ENCODE measurements at regions not wholly inside any gene's neighbourhood (a gene's known extent, or its start where the extent isn't known, plus 50 kb on each side); places are given as distances from the start of the nearest gene placed in this dataset.

DNA sequence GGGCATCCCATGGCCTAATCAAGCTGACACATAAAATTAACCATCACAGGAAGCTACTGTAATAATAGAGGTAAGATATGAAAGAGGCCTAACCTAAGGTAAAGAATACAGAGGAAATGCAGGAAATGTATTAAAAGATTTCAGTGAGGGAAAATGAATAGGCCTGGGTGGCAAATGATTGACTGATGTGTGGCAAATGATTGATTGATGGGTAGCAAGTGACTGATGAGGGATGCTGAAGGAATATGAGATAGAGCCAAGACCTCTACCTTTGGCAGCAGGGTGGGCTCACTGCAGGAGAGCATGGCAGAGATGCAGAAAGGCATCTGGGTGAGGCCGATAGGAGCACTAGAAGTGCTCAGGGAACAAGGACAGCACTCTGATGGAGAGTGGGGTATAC lies 172.9 kb downstream of the KCTD12 start:
- no peak for TF ChIP-seq POLR2A (IDR thresholded peaks at IDR 0.05; ENCODE audit: low read depth, low read length)
- no peak for TF ChIP-seq POU2F2 (IDR thresholded peaks at IDR 0.05; ENCODE audit: low read depth, low read length)
- no peak for TF ChIP-seq PAX5 (IDR thresholded peaks at IDR 0.05; ENCODE audit: insufficient read depth, low read length, severe bottlenecking)
- DNase-seq (ENCODE audit: insufficient read length, low spot score): no peak
- no peak for FAIRE-seq

DNA sequence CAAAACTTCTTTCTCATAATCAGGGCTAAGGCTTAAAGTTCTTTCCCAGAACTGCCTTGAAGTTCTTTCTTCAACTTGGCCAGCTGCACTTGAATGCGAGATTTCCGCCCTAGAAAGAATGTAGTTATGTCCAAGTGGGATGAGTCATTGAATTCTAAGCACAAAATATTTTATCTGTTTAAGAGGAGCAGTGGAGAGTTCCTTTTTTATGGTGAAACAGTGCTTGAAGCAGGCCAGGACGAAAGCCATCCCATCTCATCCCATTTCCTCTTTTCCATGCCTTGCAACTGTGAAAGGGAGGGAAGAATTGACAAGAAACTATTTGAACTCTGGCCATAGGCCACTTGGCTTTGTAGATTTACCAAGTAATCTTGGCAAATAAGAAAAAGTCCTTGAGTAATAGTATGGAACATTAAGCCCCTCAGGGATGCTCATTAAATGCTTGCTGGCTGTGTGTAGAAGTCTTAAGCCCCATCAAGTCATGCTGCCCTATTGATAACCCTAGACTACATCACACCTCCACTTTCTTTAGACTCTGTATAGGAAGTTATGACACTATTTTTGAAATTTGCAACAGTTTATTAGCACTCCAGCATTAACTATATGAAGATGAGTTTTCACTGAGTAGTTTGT lies 174.5 kb downstream of the KCTD12 start:
- FAIRE-seq: no peak
- no peak for DNase-seq (ENCODE audit: insufficient read length, low spot score)

GRCh38 chr13:76709851-76710250 lies 176.4 kb downstream of the KCTD12 start:
- no peak for TF ChIP-seq POLR2AphosphoS5 (IDR thresholded peaks at IDR 0.05; ENCODE audit: low read depth, low read length)
- no peak for TF ChIP-seq PAX5 (IDR thresholded peaks at IDR 0.05; ENCODE audit: insufficient read depth, low read length, severe bottlenecking)
- TF ChIP-seq POU2F2 (IDR thresholded peaks at IDR 0.05; ENCODE audit: low read depth, low read length): no peak
- no peak for TF ChIP-seq SPI1 (IDR thresholded peaks at IDR 0.05; ENCODE audit: low read depth, low read length)
- no peak for TF ChIP-seq TAF1 (IDR thresholded peaks at IDR 0.05; ENCODE audit: low read depth, low read length)
- TF ChIP-seq POLR2A (IDR thresholded peaks at IDR 0.05; ENCODE audit: low read depth, low read length): no peak

More for the DNA sequence above, 174.5 kb downstream of the KCTD12 start:
- no peak for TF ChIP-seq TAF1 (IDR thresholded peaks at IDR 0.05; ENCODE audit: low read depth, low read length)
- no peak for TF ChIP-seq POU2F2 (IDR thresholded peaks at IDR 0.05; ENCODE audit: low read depth, low read length)
- TF ChIP-seq POLR2A (IDR thresholded peaks at IDR 0.05; ENCODE audit: low read depth, low read length): no peak
- TF ChIP-seq POLR2AphosphoS5 (IDR thresholded peaks at IDR 0.05; ENCODE audit: low read depth, low read length): no peak
- TF ChIP-seq SPI1 (IDR thresholded peaks at IDR 0.05; ENCODE audit: low read depth, low read length): no peak
- TF ChIP-seq PAX5 (IDR thresholded peaks at IDR 0.05; ENCODE audit: insufficient read depth, low read length, severe bottlenecking): no peak

DNA sequence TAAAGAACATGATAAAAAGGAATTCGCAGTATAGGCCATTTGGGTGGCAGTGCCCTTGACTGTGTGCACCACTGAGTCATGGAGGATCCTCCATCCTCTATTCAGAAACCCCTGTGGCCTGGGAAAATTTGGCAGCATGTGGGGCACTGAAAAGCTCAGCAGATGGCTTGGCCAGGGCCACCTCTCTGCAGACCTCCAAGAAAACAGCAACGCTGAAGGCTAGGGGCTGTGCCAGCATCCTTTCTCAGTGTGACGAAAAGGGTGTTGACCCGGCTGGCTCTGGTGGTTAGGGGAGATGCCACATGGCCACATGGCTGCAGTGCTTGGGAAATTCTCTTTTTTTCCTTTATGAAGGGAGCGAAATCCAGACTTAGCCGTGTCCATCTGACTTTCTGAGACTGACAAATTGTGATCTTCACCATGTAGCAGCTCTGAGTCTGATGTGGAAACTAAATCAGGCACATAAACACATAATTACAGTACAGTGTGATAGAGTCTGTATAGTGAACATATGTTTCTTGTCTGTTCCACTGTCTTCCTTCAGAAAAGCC lies 178.0 kb downstream of the KCTD12 start:
- no peak for DNase-seq (ENCODE audit: insufficient read length, low spot score)
- FAIRE-seq: no peak
- TF ChIP-seq POU2F2 (IDR thresholded peaks at IDR 0.05; ENCODE audit: low read depth, low read length): no peak
- no peak for TF ChIP-seq POLR2A (IDR thresholded peaks at IDR 0.05; ENCODE audit: low read depth, low read length)
- TF ChIP-seq PAX5 (IDR thresholded peaks at IDR 0.05; ENCODE audit: insufficient read depth, low read length, severe bottlenecking): no peak
- no peak for TF ChIP-seq POLR2AphosphoS5 (IDR thresholded peaks at IDR 0.05; ENCODE audit: low read depth, low read length)
- TF ChIP-seq TAF1 (IDR thresholded peaks at IDR 0.05; ENCODE audit: low read depth, low read length): no peak
- no peak for TF ChIP-seq SPI1 (IDR thresholded peaks at IDR 0.05; ENCODE audit: low read depth, low read length)

More at GRCh38 chr13:76709851-76710250, 176.4 kb downstream of the KCTD12 start:
- FAIRE-seq (no peak), DNase-seq (ENCODE audit: insufficient read length, low spot score) (no peak)

GRCh38 chr13:76707360-76707759 lies 178.8 kb downstream of the KCTD12 start:
- no peak for FAIRE-seq
- TF ChIP-seq POLR2A (IDR thresholded peaks at IDR 0.05; ENCODE audit: low read depth, low read length): no peak
- TF ChIP-seq TAF1 (IDR thresholded peaks at IDR 0.05; ENCODE audit: low read depth, low read length): no peak
- TF ChIP-seq PAX5 (IDR thresholded peaks at IDR 0.05; ENCODE audit: insufficient read depth, low read length, severe bottlenecking): no peak
- no peak for TF ChIP-seq SPI1 (IDR thresholded peaks at IDR 0.05; ENCODE audit: low read depth, low read length)
- no peak for TF ChIP-seq POLR2AphosphoS5 (IDR thresholded peaks at IDR 0.05; ENCODE audit: low read depth, low read length)
- TF ChIP-seq POU2F2 (IDR thresholded peaks at IDR 0.05; ENCODE audit: low read depth, low read length): no peak
- no peak for DNase-seq (ENCODE audit: insufficient read length, low spot score)

- no peak for TF ChIP-seq TAF1 (IDR thresholded peaks at IDR 0.05; ENCODE audit: low read depth, low read length)
- TF ChIP-seq PAX5 (IDR thresholded peaks at IDR 0.05; ENCODE audit: insufficient read depth, low read length, severe bottlenecking): no peak
- TF ChIP-seq POLR2A (IDR thresholded peaks at IDR 0.05; ENCODE audit: low read depth, low read length): no peak
- TF ChIP-seq POLR2AphosphoS5 (IDR thresholded peaks at IDR 0.05; ENCODE audit: low read depth, low read length): no peak
- TF ChIP-seq POU2F2 (IDR thresholded peaks at IDR 0.05; ENCODE audit: low read depth, low read length): no peak
- TF ChIP-seq SPI1 (IDR thresholded peaks at IDR 0.05; ENCODE audit: low read depth, low read length): no peak
- DNase-seq (ENCODE audit: insufficient read length, low spot score) (no peak), FAIRE-seq (no peak)
These were observed 182.4 kb downstream of the KCTD12 start for GRCh38 chr13:76703621-76704288.

GRCh38 chr13:76703216-76703615 lies 183.0 kb downstream of the KCTD12 start:
- DNase-seq (ENCODE audit: insufficient read length, low spot score): no peak
- TF ChIP-seq POU2F2 (IDR thresholded peaks at IDR 0.05; ENCODE audit: low read depth, low read length) (no peak), POLR2AphosphoS5 (IDR thresholded peaks at IDR 0.05; ENCODE audit: low read depth, low read length) (no peak), POLR2A (IDR thresholded peaks at IDR 0.05; ENCODE audit: low read depth, low read length) (no peak), PAX5 (IDR thresholded peaks at IDR 0.05; ENCODE audit: insufficient read depth, low read length, severe bottlenecking) (no peak), TAF1 (IDR thresholded peaks at IDR 0.05; ENCODE audit: low read depth, low read length) (no peak), SPI1 (IDR thresholded peaks at IDR 0.05; ENCODE audit: low read depth, low read length) (no peak)
- FAIRE-seq: no peak

DNA sequence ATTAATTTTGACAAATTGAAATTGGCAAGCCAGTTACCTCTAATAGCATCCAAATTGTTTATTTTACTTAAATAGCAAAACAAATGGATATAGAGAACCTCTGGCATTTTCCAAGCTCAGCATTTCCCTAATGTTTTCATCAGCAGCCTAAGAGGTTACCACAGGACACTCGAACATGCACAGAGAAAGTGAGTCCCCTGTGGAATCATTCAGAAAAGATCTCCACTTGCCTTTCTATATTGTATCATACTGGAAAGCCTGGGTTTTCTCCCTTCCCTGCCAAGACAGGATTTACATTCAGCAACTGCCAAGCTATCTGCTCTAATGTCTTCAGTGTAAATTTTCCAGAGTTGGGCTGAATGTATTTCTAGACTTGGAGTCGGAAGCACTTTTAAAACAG lies 188.9 kb downstream of the KCTD12 start:
- DNase-seq (ENCODE audit: insufficient read length, low spot score): no peak
- TF ChIP-seq TAF1 (IDR thresholded peaks at IDR 0.05; ENCODE audit: low read depth, low read length): no peak
- TF ChIP-seq POLR2AphosphoS5 (IDR thresholded peaks at IDR 0.05; ENCODE audit: low read depth, low read length): no peak
- TF ChIP-seq PAX5 (IDR thresholded peaks at IDR 0.05; ENCODE audit: insufficient read depth, low read length, severe bottlenecking): no peak
- FAIRE-seq: no peak

DNA sequence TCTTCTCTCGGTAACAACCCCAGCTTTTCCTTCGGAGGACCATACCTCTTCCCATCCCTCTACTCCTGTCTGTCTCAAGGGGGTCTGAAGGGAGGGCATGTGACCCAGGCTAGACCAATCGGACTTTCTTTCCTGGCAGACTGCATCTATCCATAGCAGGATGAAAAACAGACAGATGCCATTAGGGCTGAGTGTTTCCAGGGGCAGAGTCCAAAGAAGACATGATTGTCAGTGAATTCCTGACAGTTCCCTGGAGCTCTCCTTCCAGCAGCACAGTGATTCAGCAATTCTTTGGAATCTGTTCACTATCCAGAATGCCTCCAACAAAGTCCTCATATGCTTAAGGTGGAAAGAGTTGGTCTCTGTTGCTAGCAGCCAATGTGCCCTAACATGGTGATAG lies 189.8 kb downstream of the KCTD12 start:
- DNase-seq (ENCODE audit: insufficient read length, low spot score) (no peak), FAIRE-seq (no peak)
- TF ChIP-seq POLR2AphosphoS5 (IDR thresholded peaks at IDR 0.05; ENCODE audit: low read depth, low read length) (no peak), PAX5 (IDR thresholded peaks at IDR 0.05; ENCODE audit: insufficient read depth, low read length, severe bottlenecking) (no peak), POLR2A (IDR thresholded peaks at IDR 0.05; ENCODE audit: low read depth, low read length) (no peak), TAF1 (IDR thresholded peaks at IDR 0.05; ENCODE audit: low read depth, low read length) (no peak), SPI1 (IDR thresholded peaks at IDR 0.05; ENCODE audit: low read depth, low read length) (no peak), POU2F2 (IDR thresholded peaks at IDR 0.05; ENCODE audit: low read depth, low read length) (no peak)
